IPS DF 4.7 (cell line): ENCODE measurements at regions not wholly inside any gene's neighbourhood (a gene's known extent, or its start where the extent isn't known, plus 50 kb on each side); places are given as distances from the start of the nearest gene placed in this dataset.
"Not testable (repeated sequence)": the region's sequence is repeated elsewhere in the genome, so short reads cannot be mapped to it uniquely, and the experiment has no call there.

Experiments
- DNase-seq: peaks from one replicate; pipeline ENCODE4 v3.0.0-alpha.2; 2013; ENCODE audit warnings: low spot score; ENCODE audit errors: extremely low read depth

- no peak for DNase-seq
These were observed 81.6 kb upstream of the GDNF start for GRCh38 chr5:37921452-37921851.

- DNase-seq = no peak
These were observed 78.6 kb upstream of the GDNF start for GRCh38 chr5:37918424-37918823.

GRCh38 chr5:37916525-37916924, 76.7 kb upstream of the GDNF start:
- DNase-seq = no peak

GRCh38 chr5:37915097-37915736, 75.4 kb upstream of the GDNF start:
- DNase-seq = no peak

- DNase-seq = not testable (repeated sequence)
These were observed 69.9 kb upstream of the GDNF start for GRCh38 chr5:37909610-37910266.

- no peak for DNase-seq
These were observed 66.6 kb upstream of the GDNF start for GRCh38 chr5:37906416-37906815.

GRCh38 chr5:37905230-37905629, 65.4 kb upstream of the GDNF start:
- DNase-seq = no peak

- DNase-seq = no peak
These were observed 62.5 kb upstream of the GDNF start for GRCh38 chr5:37902323-37902722.

GRCh38 chr5:37900692-37901091, 60.9 kb upstream of the GDNF start:
- DNase-seq = no peak

- no peak for DNase-seq
These were observed 59.2 kb upstream of the GDNF start for GRCh38 chr5:37899037-37899436.

- no peak for DNase-seq
These were observed 56.3 kb upstream of the GDNF start for GRCh38 chr5:37896159-37896558.

GRCh38 chr5:37893434-37894134, 53.7 kb upstream of the GDNF start:
- no peak for DNase-seq

- DNase-seq = no peak
These were observed 52.7 kb upstream of the GDNF start for GRCh38 chr5:37892586-37892985.

- no peak for DNase-seq
These were observed 52.0 kb upstream of the GDNF start for GRCh38 chr5:37891832-37892231.

GRCh38 chr5:37889612-37890317, 49.9 kb upstream of the GDNF start:
- DNase-seq = no peak
